GM19193 (cell line): ENCODE measurements at regions not wholly inside any gene's neighbourhood (a gene's known extent, or its start where the extent isn't known, plus 50 kb on each side); places are given as distances from the start of the nearest gene placed in this dataset.

ENCODE experiments used
- POLR2A ChIP-seq: IDR thresholded peaks from 4 replicates; pipeline ENCODE4 v1.6.1; 2011; ENCODE audit not compliant: insufficient read depth, insufficient read length; ENCODE audit errors: extremely low read depth

GRCh38 chr5:1668141-1668721 lies 131.4 kb downstream of the MRPL36 start:
- no peak for TF ChIP-seq POLR2A

GRCh38 chr5:1667648-1668140 lies 131.9 kb downstream of the MRPL36 start:
- no peak for TF ChIP-seq POLR2A

GRCh38 chr5:1666812-1667588 lies 132.6 kb downstream of the MRPL36 start:
- TF ChIP-seq POLR2A = no peak

GRCh38 chr5:1666221-1666620 lies 133.4 kb downstream of the MRPL36 start:
- no peak for TF ChIP-seq POLR2A

GRCh38 chr5:1665803-1666202 lies 133.8 kb downstream of the MRPL36 start:
- no peak for TF ChIP-seq POLR2A

- TF ChIP-seq POLR2A = no peak
Observed at GRCh38 chr5:1665231-1665630, 134.4 kb downstream of the MRPL36 start.

- no peak for TF ChIP-seq POLR2A
Observed at GRCh38 chr5:1663186-1663585, 136.5 kb downstream of the MRPL36 start.

- no peak for TF ChIP-seq POLR2A
Observed at GRCh38 chr5:1662559-1663085, 137.0 kb downstream of the MRPL36 start.

- TF ChIP-seq POLR2A = no peak
Observed at GRCh38 chr5:1661831-1662558, 137.6 kb downstream of the MRPL36 start.

GRCh38 chr5:1661311-1661710 lies 137.6 kb upstream of the LPCAT1 start:
- no peak for TF ChIP-seq POLR2A

- TF ChIP-seq POLR2A = no peak
Observed at GRCh38 chr5:1660511-1660910, 136.8 kb upstream of the LPCAT1 start.

GRCh38 chr5:1660001-1660400 lies 136.2 kb upstream of the LPCAT1 start:
- TF ChIP-seq POLR2A = no peak

- no peak for TF ChIP-seq POLR2A
Observed at GRCh38 chr5:1659100-1659981, 135.6 kb upstream of the LPCAT1 start.

- no peak for TF ChIP-seq POLR2A
Observed at GRCh38 chr5:1658665-1659064, 134.9 kb upstream of the LPCAT1 start.
